Neural crest cell (in vitro differentiated cells): ENCODE measurements at regions not wholly inside any gene's neighbourhood (a gene's known extent, or its start where the extent isn't known, plus 50 kb on each side); places are given as distances from the start of the nearest gene placed in this dataset.

Source experiments
- DNase-seq: peaks from one replicate; pipeline ENCODE4 v3.0.0; 2021; ENCODE audit warnings: low read depth, mixed read lengths, low spot score
- H3K27ac Mint-ChIP-seq: one replicate; pipeline ENCODE4 v1.8.0; 2021; ENCODE audit warnings: mild to moderate bottlenecking, mixed read lengths; ENCODE audit not compliant: unreplicated experiment
- H3K27me3 Mint-ChIP-seq: 2 replicates; pipeline ENCODE4 v1.8.0; 2021; ENCODE audit warnings: low read depth, mild to moderate bottlenecking, mixed read lengths
- H3K36me3 Mint-ChIP-seq: 2 replicates; pipeline ENCODE4 v1.8.0; 2021; ENCODE audit warnings: low read depth, mild to moderate bottlenecking, mixed read lengths
- H3K4me1 Mint-ChIP-seq: 2 replicates; pipeline ENCODE4 v1.8.0; 2021; ENCODE audit warnings: mixed read lengths
- H3K4me3 Mint-ChIP-seq: one replicate; pipeline ENCODE4 v1.8.0; 2021; ENCODE audit warnings: mild to moderate bottlenecking, mixed read lengths
- H3K9me3 Mint-ChIP-seq: 2 replicates; pipeline ENCODE4 v1.8.0; 2021; ENCODE audit warnings: mixed read lengths
- CTCF ChIP-seq: fragments of 200-600 bp; sonication (generic); conservative IDR thresholded peaks from 2 replicates; pipeline ENCODE4 v1.5.0; 2021; ENCODE audit warnings: antibody characterized with exemption, mild to moderate bottlenecking

DNA sequence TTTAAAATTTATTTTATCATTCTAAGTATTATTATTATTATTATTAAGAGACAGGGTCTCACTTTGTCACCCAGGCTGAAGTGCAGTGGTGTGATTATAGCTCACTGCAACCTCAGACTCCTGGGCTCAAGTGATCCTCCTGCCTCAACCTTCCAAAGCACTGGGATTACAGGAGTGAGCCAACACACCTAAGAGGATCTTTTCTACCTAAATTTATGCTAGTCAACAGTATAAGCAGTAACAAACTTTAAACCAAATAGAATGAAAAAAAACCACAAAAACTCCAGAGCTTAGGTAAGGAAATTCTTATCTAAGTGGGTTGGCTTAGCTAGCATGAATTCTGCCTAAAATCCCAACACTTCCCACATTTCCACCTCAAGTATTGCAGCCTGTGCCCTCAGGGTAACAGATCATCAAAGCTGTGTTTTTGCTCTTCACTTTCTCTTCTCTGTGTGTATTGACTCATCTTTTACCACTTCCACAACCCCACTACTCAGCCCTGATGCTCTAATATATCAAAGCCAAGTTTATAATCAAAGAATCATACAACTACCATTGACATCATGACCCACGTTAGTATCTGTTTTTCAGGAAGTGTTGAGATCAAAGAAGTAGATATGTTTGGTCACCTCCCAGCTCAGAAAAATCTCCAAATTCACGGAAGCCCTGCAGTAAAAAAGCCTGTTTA lies 93.7 kb upstream of the SPON1 start:
- Mint-ChIP-seq H3K9me3 (no peaks in the 10 kb centered on the region), H3K36me3 (no peaks in the 10 kb centered on the region), H3K4me3 (no peak overlapping the region), H3K27me3 (peaks cover 75% of the 10 kb centered on the region), H3K4me1 (peaks cover 16% of the 10 kb centered on the region), H3K27ac (no peak overlapping the region)
- DNase-seq = no peak
- TF ChIP-seq CTCF = no peak

- Mint-ChIP-seq H3K9me3 (no peaks in the 10 kb centered on the region), H3K27me3 (peaks cover 75% of the 10 kb centered on the region), H3K27ac (no peak overlapping the region), H3K36me3 (no peaks in the 10 kb centered on the region), H3K4me3 (no peak overlapping the region), H3K4me1 (peaks cover 19% of the 10 kb centered on the region)
- TF ChIP-seq CTCF = no peak
- no peak for DNase-seq
These were observed 93.1 kb upstream of the SPON1 start for GRCh38 chr11:13869398-13869886.

GRCh38 chr11:13874597-13874996 lies 87.9 kb upstream of the SPON1 start:
- Mint-ChIP-seq H3K27me3 (peaks cover 99% of the 10 kb centered on the region), H3K4me3 (no peak overlapping the region), H3K9me3 (peaks cover 12% of the 10 kb centered on the region), H3K27ac (no peak overlapping the region), H3K4me1 (peaks cover 33% of the 10 kb centered on the region), H3K36me3 (no peaks in the 10 kb centered on the region)
- TF ChIP-seq CTCF = no peak
- DNase-seq = no peak

GRCh38 chr11:13875643-13876042 lies 86.9 kb upstream of the SPON1 start:
- no peak overlapping the region for H3K4me3 Mint-ChIP-seq
- TF ChIP-seq CTCF = no peak
- peak; percentile 48 for DNase-seq
- peaks cover 33% of the 10 kb centered on the region for H3K4me1 Mint-ChIP-seq
- peaks cover 99% of the 10 kb centered on the region for H3K27me3 Mint-ChIP-seq
- H3K36me3 Mint-ChIP-seq = no peaks in the 10 kb centered on the region
- H3K27ac Mint-ChIP-seq = no peak overlapping the region
- peaks cover 12% of the 10 kb centered on the region for H3K9me3 Mint-ChIP-seq

DNA sequence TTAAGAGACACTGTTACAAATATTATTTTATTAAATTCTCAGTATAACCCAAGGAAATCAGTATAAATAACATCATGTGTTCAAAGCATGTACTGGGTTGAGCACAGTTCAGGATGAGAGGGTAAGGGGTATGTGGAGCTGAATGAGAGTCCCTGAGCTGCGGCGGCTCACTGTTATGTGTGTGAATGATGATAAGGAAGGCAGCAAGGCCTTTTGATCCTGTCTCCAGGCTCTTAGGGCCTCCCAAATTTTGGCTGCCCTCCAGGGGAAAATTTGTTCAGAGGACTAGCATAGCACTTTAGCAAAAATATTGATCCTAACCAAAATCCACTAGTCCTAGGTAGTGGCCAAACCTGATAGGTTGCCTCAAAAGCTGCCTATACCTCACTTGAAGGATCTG lies 86.1 kb upstream of the SPON1 start:
- H3K27ac Mint-ChIP-seq = no peak overlapping the region
- no peak for DNase-seq
- peaks cover 33% of the 10 kb centered on the region for H3K4me1 Mint-ChIP-seq
- no peaks in the 10 kb centered on the region for H3K36me3 Mint-ChIP-seq
- H3K9me3 Mint-ChIP-seq = peaks cover 12% of the 10 kb centered on the region
- no peak overlapping the region for H3K4me3 Mint-ChIP-seq
- no peak for TF ChIP-seq CTCF
- H3K27me3 Mint-ChIP-seq = peaks cover 99% of the 10 kb centered on the region
